C4-2B (cell line): ENCODE measurements at regions not wholly inside any gene's neighbourhood (a gene's known extent, or its start where the extent isn't known, plus 50 kb on each side); places are given as distances from the start of the nearest gene placed in this dataset.

Experiments
- H3K27ac ChIP-seq: fragments of 450-650 bp; 2 replicates; pipeline ENCODE4 v1.5.1; 2017
- CTCF ChIP-seq: fragments of 450-650 bp; conservative IDR thresholded peaks from 2 replicates; pipeline ENCODE4 v1.5.1; 2017; ENCODE audit warnings: mild to moderate bottlenecking
- ZFX ChIP-seq: fragments of 450-650 bp; IDR thresholded peaks from 2 replicates; pipeline ENCODE4 v1.6.1; 2017

GRCh38 chr3:153673853-153674252, 447.3 kb upstream of the ARHGEF26 start:
- H3K27ac ChIP-seq, result no peak overlapping the region
- TF ChIP-seq CTCF (no peak), ZFX (no peak)

- TF ChIP-seq CTCF (no peak), ZFX (no peak)
- H3K27ac ChIP-seq, result no peak overlapping the region
These were observed 441.5 kb upstream of the ARHGEF26 start for GRCh38 chr3:153679714-153680113.

- H3K27ac ChIP-seq, result no peak overlapping the region
- TF ChIP-seq ZFX (no peak), CTCF (no peak)
These were observed 440.7 kb upstream of the ARHGEF26 start for GRCh38 chr3:153680526-153680925.

- H3K27ac ChIP-seq, result no peak overlapping the region
- no peak for TF ChIP-seq CTCF
- TF ChIP-seq ZFX, result no peak
These were observed 440.1 kb upstream of the ARHGEF26 start for GRCh38 chr3:153681057-153681456.

GRCh38 chr3:153688301-153689120, 432.7 kb upstream of the ARHGEF26 start:
- H3K27ac ChIP-seq, result no peak overlapping the region
- TF ChIP-seq ZFX, result no peak
- peak; percentile 10; the same call in 1 of the 2 replicates for TF ChIP-seq CTCF

GRCh38 chr3:153693207-153693606, 428.0 kb upstream of the ARHGEF26 start:
- no peak for TF ChIP-seq ZFX
- no peak for TF ChIP-seq CTCF
- no peak overlapping the region for H3K27ac ChIP-seq

GRCh38 chr3:153702106-153702505, 419.1 kb upstream of the ARHGEF26 start:
- no peak overlapping the region for H3K27ac ChIP-seq
- TF ChIP-seq CTCF (no peak), ZFX (no peak)
